GM12874 (cell line): ENCODE measurements at regions not wholly inside any gene's neighbourhood (a gene's known extent, or its start where the extent isn't known, plus 50 kb on each side); places are given as distances from the start of the nearest gene placed in this dataset.

Experiments
- TF ChIP-seq, protein P1 (sequence below): IDR thresholded peaks from 2 replicates; pipeline ENCODE4 v1.5.1; 2011; ENCODE audit warnings: low read depth, mild to moderate bottlenecking, control low read depth, low read length, moderate library complexity; ENCODE audit not compliant: insufficient read depth

DNA sequence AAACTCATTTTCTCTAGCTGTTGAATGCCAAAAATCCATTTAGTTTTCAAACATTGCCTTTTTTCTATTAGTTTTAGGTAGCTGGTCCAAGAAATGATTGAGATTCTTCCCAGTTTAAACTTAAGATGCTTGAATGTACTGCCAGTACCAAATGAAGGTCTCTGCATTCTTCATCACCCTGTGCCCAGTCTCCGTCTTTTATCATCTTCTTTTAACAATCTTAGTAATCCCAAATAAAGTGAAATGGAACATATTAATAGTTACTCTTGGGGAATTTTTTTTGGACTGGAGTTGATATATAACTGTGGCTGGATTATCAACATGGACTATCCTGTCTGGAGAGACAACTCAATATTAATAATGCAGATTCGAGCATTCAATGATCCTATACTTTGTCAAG, 54.1 kb upstream of the PCED1B start:
- TF ChIP-seq, protein P1, sequence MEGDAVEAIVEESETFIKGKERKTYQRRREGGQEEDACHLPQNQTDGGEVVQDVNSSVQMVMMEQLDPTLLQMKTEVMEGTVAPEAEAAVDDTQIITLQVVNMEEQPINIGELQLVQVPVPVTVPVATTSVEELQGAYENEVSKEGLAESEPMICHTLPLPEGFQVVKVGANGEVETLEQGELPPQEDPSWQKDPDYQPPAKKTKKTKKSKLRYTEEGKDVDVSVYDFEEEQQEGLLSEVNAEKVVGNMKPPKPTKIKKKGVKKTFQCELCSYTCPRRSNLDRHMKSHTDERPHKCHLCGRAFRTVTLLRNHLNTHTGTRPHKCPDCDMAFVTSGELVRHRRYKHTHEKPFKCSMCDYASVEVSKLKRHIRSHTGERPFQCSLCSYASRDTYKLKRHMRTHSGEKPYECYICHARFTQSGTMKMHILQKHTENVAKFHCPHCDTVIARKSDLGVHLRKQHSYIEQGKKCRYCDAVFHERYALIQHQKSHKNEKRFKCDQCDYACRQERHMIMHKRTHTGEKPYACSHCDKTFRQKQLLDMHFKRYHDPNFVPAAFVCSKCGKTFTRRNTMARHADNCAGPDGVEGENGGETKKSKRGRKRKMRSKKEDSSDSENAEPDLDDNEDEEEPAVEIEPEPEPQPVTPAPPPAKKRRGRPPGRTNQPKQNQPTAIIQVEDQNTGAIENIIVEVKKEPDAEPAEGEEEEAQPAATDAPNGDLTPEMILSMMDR, result no peak

DNA sequence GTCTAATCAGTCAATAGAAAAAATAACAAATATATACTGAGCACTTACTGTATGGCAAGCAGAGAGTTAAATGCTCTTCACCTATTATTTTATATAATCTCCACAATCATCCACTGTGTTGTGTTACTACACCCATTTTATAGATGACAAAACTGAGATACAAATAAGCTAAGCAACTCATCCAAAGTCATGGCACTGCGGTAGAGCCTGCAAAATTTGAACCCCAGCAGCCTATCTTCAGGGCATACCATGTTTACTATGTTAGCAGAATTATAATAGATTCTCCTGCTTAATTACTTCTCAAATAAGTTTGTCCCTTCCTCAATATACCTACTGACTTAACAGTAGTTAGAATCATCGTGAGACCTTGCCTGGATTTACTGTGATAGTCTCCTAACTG, 53.6 kb upstream of the PCED1B start:
- TF ChIP-seq, protein P1, result no peak

DNA sequence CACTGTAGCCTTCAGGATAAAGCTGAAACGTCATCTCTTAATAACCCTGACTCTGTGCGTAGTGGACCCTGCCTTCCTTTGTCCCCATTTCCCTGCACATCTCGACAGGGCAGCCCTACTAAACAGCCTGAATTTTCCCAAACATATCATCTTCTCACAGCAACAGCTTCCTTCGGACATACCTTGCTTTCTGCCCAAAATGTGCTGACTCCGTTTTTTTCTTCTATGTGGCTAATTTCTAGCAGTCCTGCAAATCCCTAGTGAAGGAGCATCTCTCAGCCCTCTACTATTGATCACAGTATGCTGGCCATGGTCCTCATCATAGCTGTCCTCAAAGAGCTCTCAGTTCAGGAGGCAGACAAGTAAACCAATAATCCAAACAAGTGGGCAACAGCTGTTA, 53.1 kb upstream of the PCED1B start:
- TF ChIP-seq, protein P1, result no peak
